ENCODE measurements at regions not wholly inside any gene's neighbourhood (a gene's known extent, or its start where the extent isn't known, plus 50 kb on each side); places are given as distances from the start of the nearest gene placed in this dataset.
A peak's percentile ranks its signal among the peaks of the same experiment; 100 is the strongest.

GRCh38 chr14:65252482-65253255, 150.4 kb upstream of the MAX start:
- no peak for DNase-seq

- DNase-seq: no peak
These were observed 152.8 kb upstream of the MAX start for GRCh38 chr14:65255029-65255545.

GRCh38 chr14:65255583-65256461, 153.5 kb upstream of the MAX start:
- peak; percentile 11 for DNase-seq

- DNase-seq: no peak
These were observed 154.4 kb upstream of the MAX start for GRCh38 chr14:65256714-65257113.

- DNase-seq: no peak
These were observed 155.1 kb upstream of the FUT8 start for GRCh38 chr14:65257425-65257824.

- DNase-seq: no peak
These were observed 154.1 kb upstream of the FUT8 start for GRCh38 chr14:65258391-65258790.

GRCh38 chr14:65259000-65259399, 153.5 kb upstream of the FUT8 start:
- no peak for DNase-seq

- DNase-seq: no peak
These were observed 151.7 kb upstream of the FUT8 start for GRCh38 chr14:65260786-65261185.

- DNase-seq: no peak
These were observed 151.1 kb upstream of the FUT8 start for GRCh38 chr14:65261425-65261920.

- DNase-seq: no peak
These were observed 150.6 kb upstream of the FUT8 start for GRCh38 chr14:65261946-65262345.

- no peak for DNase-seq
These were observed 149.2 kb upstream of the FUT8 start for GRCh38 chr14:65263177-65263788.

GRCh38 chr14:65267856-65268255, 144.7 kb upstream of the FUT8 start:
- no peak for DNase-seq

- no peak for DNase-seq
These were observed 143.9 kb upstream of the FUT8 start for GRCh38 chr14:65268594-65268993.

GRCh38 chr14:65269732-65270131, 142.8 kb upstream of the FUT8 start:
- no peak for DNase-seq

- DNase-seq: no peak
These were observed 135.5 kb upstream of the FUT8 start for GRCh38 chr14:65277027-65277426.

GRCh38 chr14:65277580-65278270, 134.8 kb upstream of the FUT8 start:
- no peak for DNase-seq

GRCh38 chr14:65278589-65278988, 133.9 kb upstream of the FUT8 start:
- no peak for DNase-seq

GRCh38 chr14:65279510-65279909, 133.0 kb upstream of the FUT8 start:
- DNase-seq: no peak

- no peak for DNase-seq
These were observed 132.6 kb upstream of the FUT8 start for GRCh38 chr14:65279958-65280357.

GRCh38 chr14:65280653-65281052, 131.9 kb upstream of the FUT8 start:
- no peak for DNase-seq

- DNase-seq: no peak
These were observed 130.3 kb upstream of the FUT8 start for GRCh38 chr14:65281991-65282895.

GRCh38 chr14:65282896-65283253, 129.7 kb upstream of the FUT8 start:
- no peak for DNase-seq

Data from NCI-H2171 (cell line).